ENCODE measurements at regions not wholly inside any gene's neighbourhood (a gene's known extent, or its start where the extent isn't known, plus 50 kb on each side); places are given as distances from the start of the nearest gene placed in this dataset.

- DNase-seq (ENCODE audit: low spot score), result no peak
Measured at GRCh38 chr3:6099458-6100075, 761.3 kb upstream of the GRM7 start.

- DNase-seq (ENCODE audit: low spot score), result no peak
Measured at GRCh38 chr3:6105187-6105586, 755.7 kb upstream of the GRM7 start.

- DNase-seq (ENCODE audit: low spot score), result no peak
Measured at GRCh38 chr3:6108957-6109356, 752.0 kb upstream of the GRM7 start.

- no peak for DNase-seq (ENCODE audit: low spot score)
Measured at GRCh38 chr3:6110451-6110850, 750.5 kb upstream of the GRM7 start.

GRCh38 chr3:6112546-6112945 is 748.4 kb upstream of the GRM7 start:
- DNase-seq (ENCODE audit: low spot score), result no peak

- no peak for DNase-seq (ENCODE audit: low spot score)
Measured at GRCh38 chr3:6113338-6113737, 747.6 kb upstream of the GRM7 start.

- DNase-seq (ENCODE audit: low spot score), result no peak
Measured at GRCh38 chr3:6119367-6119766, 741.5 kb upstream of the GRM7 start.

- no peak for DNase-seq (ENCODE audit: low spot score)
Measured at GRCh38 chr3:6120786-6121185, 740.1 kb upstream of the GRM7 start.

GRCh38 chr3:6124875-6125274 is 736.0 kb upstream of the GRM7 start:
- DNase-seq (ENCODE audit: low spot score), result no peak

- no peak for DNase-seq (ENCODE audit: low spot score)
Measured at GRCh38 chr3:6125520-6125919, 735.4 kb upstream of the GRM7 start.

GRCh38 chr3:6132684-6133432 is 728.1 kb upstream of the GRM7 start:
- DNase-seq (ENCODE audit: low spot score), result no peak

GRCh38 chr3:6142707-6143106 is 718.2 kb upstream of the GRM7 start:
- no peak for DNase-seq (ENCODE audit: low spot score)

- no peak for DNase-seq (ENCODE audit: low spot score)
Measured at GRCh38 chr3:6147883-6148282, 713.0 kb upstream of the GRM7 start.

- no peak for DNase-seq (ENCODE audit: low spot score)
Measured at GRCh38 chr3:6155650-6156338, 705.1 kb upstream of the GRM7 start.

GRCh38 chr3:6165951-6166350 is 695.0 kb upstream of the GRM7 start:
- DNase-seq (ENCODE audit: low spot score), result no peak

- no peak for DNase-seq (ENCODE audit: low spot score)
Measured at GRCh38 chr3:6168256-6168655, 692.7 kb upstream of the GRM7 start.

- no peak for DNase-seq (ENCODE audit: low spot score)
Measured at GRCh38 chr3:6172871-6173642, 687.9 kb upstream of the GRM7 start.

- DNase-seq (ENCODE audit: low spot score), result no peak
Measured at GRCh38 chr3:6177417-6177816, 683.5 kb upstream of the GRM7 start.

- DNase-seq (ENCODE audit: low spot score), result no peak
Measured at GRCh38 chr3:6179761-6180160, 681.2 kb upstream of the GRM7 start.

GRCh38 chr3:6180171-6180570 is 680.7 kb upstream of the GRM7 start:
- no peak for DNase-seq (ENCODE audit: low spot score)

- DNase-seq (ENCODE audit: low spot score), result no peak
Measured at GRCh38 chr3:6182476-6182875, 678.4 kb upstream of the GRM7 start.

GRCh38 chr3:6182909-6183308 is 678.0 kb upstream of the GRM7 start:
- DNase-seq (ENCODE audit: low spot score), result no peak

GRCh38 chr3:6189384-6189783 is 671.5 kb upstream of the GRM7 start:
- no peak for DNase-seq (ENCODE audit: low spot score)
